PC-9 (cell line): ENCODE measurements at regions not wholly inside any gene's neighbourhood (a gene's known extent, or its start where the extent isn't known, plus 50 kb on each side); places are given as distances from the start of the nearest gene placed in this dataset.
"Not testable (repeated sequence)": the region's sequence is repeated elsewhere in the genome, so short reads cannot be mapped to it uniquely, and the experiment has no call there.

Experiments used
- BruUV-seq: library from RNA; stranded (reverse); fragments of 400-500 nt; replicated peaks from 2 replicates; lab custom pipeline; 2021; lab: Mats Ljungman, UMichigan
- CTCF ChIA-PET: fragments of 300-600 bp; sonication (Branson Sonifier 250); formaldehyde crosslinking; loops from one replicate; lab custom pipeline; 2022; ENCODE audit warnings: antibody characterized with exemption; lab: Charles Lee
- POLR2A ChIA-PET: fragments of 300-600 bp; sonication (Branson Sonifier 250); formaldehyde crosslinking; loops from one replicate; lab custom pipeline; 2022; ENCODE audit warnings: antibody characterized with exemption; ENCODE audit not compliant: unreplicated experiment; lab: Charles Lee
- DNase-seq, 2 experiments: peaks; one replicate each; pipeline versions ENCODE4 v3.0.0 to v3.0.0-alpha.2; 2015 to 2022; ENCODE audit warnings: mixed read lengths in 1 of 2
- H2AFZ ChIP-seq: fragments of 200-600 bp; sonication (generic); 2 replicates; pipeline ENCODE4 v1.8.1; 2017; ENCODE audit warnings: antibody characterized with exemption
- H3F3A ChIP-seq: fragments of 200-600 bp; sonication (generic); 2 replicates; pipeline ENCODE4 v1.8.1; 2017; ENCODE audit warnings: antibody characterized with exemption, mild to moderate bottlenecking, low read depth; ENCODE audit not compliant: insufficient read depth
- H3K27ac ChIP-seq: fragments of 200-600 bp; sonication (generic); 2 replicates; pipeline ENCODE4 v1.6.1; 2016; ENCODE audit warnings: mixed run types
- H3K27me3 ChIP-seq: fragments of 200-600 bp; sonication (generic); 2 replicates; pipeline ENCODE4 v1.6.1; 2016; ENCODE audit warnings: low read depth, mixed run types; ENCODE audit not compliant: insufficient read depth
- H3K36me3 ChIP-seq: fragments of 200-600 bp; sonication (generic); 2 replicates; pipeline ENCODE4 v1.6.1; 2016; ENCODE audit warnings: low read depth, mixed run types
- H3K4me1 ChIP-seq: fragments of 200-600 bp; sonication (generic); replicated peaks from 2 replicates; pipeline ENCODE4 v1.6.1; 2016; ENCODE audit warnings: mixed run types; ENCODE audit not compliant: insufficient read depth
- H3K4me2 ChIP-seq: fragments of 200-600 bp; sonication (generic); 2 replicates; pipeline ENCODE4 v1.6.1; 2017; ENCODE audit warnings: mixed run types
- H3K4me3 ChIP-seq: fragments of 200-600 bp; sonication (generic); 2 replicates; pipeline ENCODE4 v1.6.1; 2016; ENCODE audit warnings: mixed run types
- H3K79me2 ChIP-seq: fragments of 200-600 bp; sonication (generic); 2 replicates; pipeline ENCODE4 v1.6.1; 2017; ENCODE audit warnings: low read depth, mixed run types
- H3K9me2 ChIP-seq: fragments of 200-600 bp; sonication (generic); 2 replicates; pipeline ENCODE4 v1.8.1; 2017; ENCODE audit warnings: mild to moderate bottlenecking; ENCODE audit not compliant: insufficient read depth
- H3K9me3 ChIP-seq: fragments of 200-600 bp; sonication (generic); 2 replicates; pipeline ENCODE4 v1.8.1; 2016; ENCODE audit warnings: low read depth; ENCODE audit not compliant: insufficient read depth
- H4K20me1 ChIP-seq: fragments of 200-600 bp; sonication (generic); 2 replicates; pipeline ENCODE4 v1.8.1; 2017; ENCODE audit not compliant: insufficient read depth
- CTCF ChIP-seq: fragments of 200-600 bp; sonication (generic); conservative IDR thresholded peaks from 2 replicates; pipeline ENCODE4 v1.6.1; 2017; ENCODE audit warnings: mixed run types, antibody characterized with exemption, mild to moderate bottlenecking, moderate library complexity
- EZH2 ChIP-seq: fragments of 200-600 bp; sonication (generic); IDR thresholded peaks from 2 replicates; pipeline ENCODE4 v1.8.0; 2017; ENCODE audit warnings: antibody characterized with exemption, low read depth
- intact Hi-C: fragments of 100-400 bp; cut with micrococcal nuclease; formaldehyde crosslinking; loops from one replicate; pipeline ENCODE4 v1.10.0; 2022; ENCODE audit not compliant: unreplicated experiment

GRCh38 chr13:25018729-25019115 is 77.2 kb upstream of the PABPC3 start:
- CTCF ChIA-PET, result no interaction called here
- H3K27me3 ChIP-seq, result peaks cover 29% of the 10 kb centered on the region
- no peak overlapping the region for H3K4me3 ChIP-seq
- intact Hi-C loops, result no loop called here
- no peaks in the 10 kb centered on the region for H3K9me3 ChIP-seq
- no peak overlapping the region for H2AFZ ChIP-seq
- POLR2A ChIA-PET, result no interaction called here
- no peak for DNase-seq
- H3F3A ChIP-seq, result no peaks in the 10 kb centered on the region
- H3K9me2 ChIP-seq, result no peaks in the 10 kb centered on the region
- H4K20me1 ChIP-seq, result no peaks in the 10 kb centered on the region
- H3K79me2 ChIP-seq, result no peaks in the 10 kb centered on the region
- no peak overlapping the region for H3K4me2 ChIP-seq
- TF ChIP-seq CTCF (no peak), EZH2 (no peak)
- BruUV-seq, result no TSS peak
- no peaks in the 10 kb centered on the region for H3K36me3 ChIP-seq
- H3K27ac ChIP-seq, result no peak overlapping the region
- no peaks in the 10 kb centered on the region for H3K4me1 ChIP-seq

- H3F3A ChIP-seq, result not testable (repeated sequence)
Observed at GRCh38 chr13:25019741-25020140, 76.2 kb upstream of the PABPC3 start.

DNA sequence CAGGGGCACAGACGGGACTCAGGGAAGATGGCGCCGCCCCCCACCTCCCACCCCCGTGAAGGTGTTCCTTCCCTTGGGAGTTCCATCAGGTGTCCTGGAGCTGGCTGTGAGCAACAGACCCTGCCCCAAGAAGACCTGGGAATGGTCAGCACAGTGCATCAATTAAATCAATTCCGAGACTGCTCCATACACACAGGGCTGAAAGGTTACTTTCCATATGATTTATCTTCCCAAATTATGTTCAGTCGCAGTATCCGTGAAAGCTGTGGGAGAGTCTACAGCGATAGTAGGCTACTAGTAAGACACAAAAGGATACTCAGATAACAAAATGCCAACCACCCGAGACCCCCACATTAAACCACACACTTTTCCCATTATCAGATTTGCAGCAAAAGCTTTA is 71.8 kb upstream of the PABPC3 start:
- Histone ChIP-seq H3K9me3 (no peaks in the 10 kb centered on the region), H3K79me2 (no peaks in the 10 kb centered on the region), H2AFZ (no peak overlapping the region), H3K4me3 (no peak overlapping the region), H3F3A (no peaks in the 10 kb centered on the region), H3K4me2 (no peak overlapping the region), H3K36me3 (no peaks in the 10 kb centered on the region), H3K9me2 (no peaks in the 10 kb centered on the region), H3K27me3 (peaks cover 68% of the 10 kb centered on the region), H3K4me1 (no peaks in the 10 kb centered on the region), H3K27ac (no peak overlapping the region), H4K20me1 (no peaks in the 10 kb centered on the region)
- CTCF ChIA-PET, result interaction anchor here (0.6 kb wide), 1 partner anchor 361 kb away, joined by 3 read pairs; no protein-coding TSS in a partner anchor
- BruUV-seq, result no TSS peak
- intact Hi-C loops, result no loop called here
- TF ChIP-seq CTCF (no peak), EZH2 (no peak)
- POLR2A ChIA-PET, result no interaction called here
- no peak for DNase-seq

More at GRCh38 chr13:25019741-25020140, 76.2 kb upstream of the PABPC3 start:
- H3K9me3 ChIP-seq, H3K4me1 ChIP-seq, H4K20me1 ChIP-seq, BruUV-seq, H3K27ac ChIP-seq, DNase-seq, intact Hi-C loops, H3K9me2 ChIP-seq, CTCF ChIA-PET, POLR2A ChIA-PET, H3K79me2 ChIP-seq, H3K36me3 ChIP-seq, H3K4me2 ChIP-seq, H2AFZ ChIP-seq, H3K4me3 ChIP-seq: not testable (repeated sequence)
- H3K27me3 ChIP-seq, result peaks cover 39% of the 10 kb centered on the region

- DNase-seq, result no peak
- no peaks in the 10 kb centered on the region for H3K79me2 ChIP-seq
- no peaks in the 10 kb centered on the region for H3K4me1 ChIP-seq
- TF ChIP-seq CTCF, result no peak
- TF ChIP-seq EZH2, result no peak
- no peaks in the 10 kb centered on the region for H4K20me1 ChIP-seq
- BruUV-seq, result no TSS peak
- peaks cover 42% of the 10 kb centered on the region for H3K27me3 ChIP-seq
- H3K9me3 ChIP-seq, result no peaks in the 10 kb centered on the region
- H3K27ac ChIP-seq, result no peak overlapping the region
- no peak overlapping the region for H3K4me2 ChIP-seq
- intact Hi-C loops, result no loop called here
- no peaks in the 10 kb centered on the region for H3F3A ChIP-seq
- no peaks in the 10 kb centered on the region for H3K36me3 ChIP-seq
- no peak overlapping the region for H2AFZ ChIP-seq
- ChIA-PET CTCF (no interaction called here), POLR2A (no interaction called here)
- no peak overlapping the region for H3K4me3 ChIP-seq
- no peaks in the 10 kb centered on the region for H3K9me2 ChIP-seq
Observed at GRCh38 chr13:25032160-25032559, 63.8 kb upstream of the PABPC3 start.
